HG03571 (cell line): ENCODE measurements at regions not wholly inside any gene's neighbourhood (a gene's known extent, or its start where the extent isn't known, plus 50 kb on each side); places are given as distances from the start of the nearest gene placed in this dataset.
"Not testable (repeated sequence)": the region's sequence is repeated elsewhere in the genome, so short reads cannot be mapped to it uniquely, and the experiment has no call there.

Experiments
- ATAC-seq: cut with Tn5 transposase; IDR thresholded peaks from one replicate; pipeline ENCODE4 v1.9.1; 2021; ENCODE audit not compliant: unreplicated experiment

DNA sequence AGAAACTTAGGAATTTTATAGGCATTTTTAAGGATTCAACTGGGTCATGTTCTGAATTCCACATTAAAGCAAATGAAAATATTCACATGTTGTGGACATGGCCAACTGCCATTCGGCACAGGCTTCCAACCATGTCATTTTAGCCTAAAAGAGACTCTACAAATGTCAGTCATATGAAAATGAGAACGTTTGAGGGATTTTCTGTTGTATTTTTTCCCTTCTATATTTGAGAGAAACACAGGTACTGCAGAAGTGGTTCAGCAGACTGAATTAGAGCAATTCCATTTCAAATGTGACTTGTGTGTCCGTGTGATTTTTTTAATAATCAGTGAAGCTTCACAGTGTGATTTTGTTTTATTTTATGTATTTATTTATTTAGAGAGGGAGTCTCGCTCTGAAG lies 124.3 kb downstream of the TP53TG3F start:
- not testable (repeated sequence) for ATAC-seq

DNA sequence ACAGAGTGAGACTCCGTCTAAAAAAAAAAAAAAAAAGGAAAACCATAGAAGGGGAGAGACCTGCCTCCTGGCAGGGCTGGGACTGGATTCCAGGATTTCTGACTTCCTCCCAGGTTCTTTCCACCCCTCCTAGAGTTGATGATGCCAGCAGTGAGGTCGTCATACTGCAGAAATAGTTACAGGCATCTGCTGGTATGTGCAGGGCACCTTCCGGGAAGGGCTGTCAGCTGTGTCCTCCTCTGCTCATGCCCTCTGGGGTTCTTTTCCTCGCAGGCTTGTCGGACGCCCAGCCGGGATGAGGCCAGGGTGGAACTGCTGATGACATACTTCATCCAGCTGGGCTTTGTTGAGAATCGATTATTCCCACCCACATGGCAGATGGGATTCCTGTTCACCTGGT lies 129.2 kb downstream of the TP53TG3F start:
- ATAC-seq: not testable (repeated sequence)

DNA sequence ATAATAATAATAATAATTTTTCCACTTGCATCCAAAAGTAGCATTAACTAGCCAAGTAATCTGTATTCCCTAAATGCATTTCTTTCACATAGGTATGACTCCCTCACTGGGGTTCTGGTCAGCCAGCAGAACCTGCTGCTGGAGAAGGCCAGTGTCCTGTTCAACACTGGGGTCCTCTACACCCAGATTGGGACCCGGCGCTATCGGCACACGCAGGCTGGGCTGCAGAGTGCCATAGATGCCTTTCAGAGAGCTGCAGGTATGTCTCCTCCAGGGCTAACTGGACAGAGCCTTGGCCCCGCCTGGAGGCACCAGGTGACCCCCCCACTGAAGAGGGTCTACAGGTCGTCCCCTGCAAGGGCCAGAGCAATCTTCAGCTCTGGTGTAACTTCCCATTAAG lies 133.9 kb downstream of the TP53TG3F start:
- ATAC-seq: not testable (repeated sequence)

DNA sequence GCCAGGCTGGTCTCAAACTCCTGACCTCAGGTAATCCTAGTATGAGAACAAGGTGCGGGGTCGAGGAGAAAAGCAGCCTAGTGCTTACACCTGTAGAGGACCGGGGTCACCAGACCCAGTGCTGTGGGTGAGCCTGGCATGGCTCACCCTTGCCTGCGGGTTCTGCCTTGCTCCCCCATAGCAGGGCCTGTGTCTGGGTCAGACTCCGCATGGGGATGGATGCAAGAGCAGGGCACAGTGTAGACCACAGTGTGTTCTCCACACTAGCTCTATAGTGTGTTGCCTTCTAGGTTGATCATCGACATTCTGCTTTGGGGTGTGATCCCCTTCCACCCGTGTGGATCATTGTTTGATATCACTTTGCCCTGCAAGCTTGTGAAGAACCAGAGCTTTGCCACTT lies 135.7 kb downstream of the TP53TG3F start:
- ATAC-seq: not testable (repeated sequence)

DNA sequence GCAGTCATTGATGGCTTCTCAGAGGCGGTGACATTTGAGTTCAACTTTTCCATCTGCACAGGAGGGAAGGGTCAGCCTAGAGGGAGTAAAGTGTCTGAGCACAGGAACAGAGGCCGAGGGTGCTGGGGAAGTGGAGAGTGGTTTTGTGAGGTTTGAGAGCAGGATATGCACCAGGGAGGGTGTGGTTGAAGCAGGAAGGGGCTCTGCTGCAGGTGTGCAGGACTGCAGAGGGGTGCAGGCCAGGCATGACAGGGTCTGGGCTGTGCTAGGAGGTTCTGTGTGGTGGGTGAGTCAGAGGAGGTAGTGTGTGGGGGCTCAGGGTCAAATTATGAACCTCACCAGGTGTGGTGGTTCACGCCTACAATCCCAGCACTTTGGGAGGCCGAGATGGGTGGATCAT lies 141.6 kb downstream of the TP53TG3F start:
- peak; percentile 44 for ATAC-seq

DNA sequence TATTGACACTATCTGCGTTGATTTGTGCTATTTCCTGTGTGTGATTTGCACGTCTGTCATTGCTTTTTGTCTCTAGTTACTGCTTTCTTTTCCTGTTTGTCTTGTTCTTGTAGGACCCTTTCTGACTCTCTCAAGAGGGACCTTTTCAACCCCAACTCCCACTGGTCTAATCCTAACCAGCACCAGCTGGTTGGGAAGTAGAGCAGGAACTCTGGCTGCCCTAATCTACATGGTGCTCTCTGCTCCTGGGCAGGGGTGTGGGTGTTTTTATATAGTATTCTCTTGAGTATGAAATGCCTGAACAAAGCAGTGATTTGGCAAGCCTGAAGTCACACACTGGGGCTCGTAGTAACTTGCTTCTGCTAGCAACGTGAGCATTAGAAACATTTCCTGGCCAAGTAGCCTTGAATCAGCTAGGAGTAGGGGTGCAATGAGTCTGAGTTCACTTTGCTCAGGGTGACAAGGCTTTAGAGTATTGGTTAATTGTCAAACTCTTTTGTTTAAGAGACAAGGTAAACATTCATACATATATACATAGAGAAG lies 164.2 kb downstream of the TP53TG3F start:
- not testable (repeated sequence) for ATAC-seq

DNA sequence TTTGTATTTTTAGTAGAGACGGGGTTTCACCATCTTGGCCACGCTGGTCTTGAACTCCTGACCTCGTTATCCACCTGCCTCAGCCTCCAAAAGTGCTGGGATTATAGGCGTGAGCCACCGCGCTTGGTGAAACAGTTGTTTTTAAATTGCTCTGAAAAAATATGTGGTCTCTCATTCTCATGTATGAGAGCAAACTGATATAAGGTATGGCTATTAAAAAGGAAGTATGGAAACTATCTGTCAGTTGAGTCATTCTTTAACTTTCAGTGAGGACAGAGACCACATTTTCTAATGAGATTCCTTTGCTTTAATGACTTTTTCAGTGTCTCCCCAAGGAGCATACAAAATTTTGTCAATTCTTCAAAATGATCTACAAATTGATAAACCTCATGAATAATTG lies 169.5 kb downstream of the TP53TG3F start:
- not testable (repeated sequence) for ATAC-seq

DNA sequence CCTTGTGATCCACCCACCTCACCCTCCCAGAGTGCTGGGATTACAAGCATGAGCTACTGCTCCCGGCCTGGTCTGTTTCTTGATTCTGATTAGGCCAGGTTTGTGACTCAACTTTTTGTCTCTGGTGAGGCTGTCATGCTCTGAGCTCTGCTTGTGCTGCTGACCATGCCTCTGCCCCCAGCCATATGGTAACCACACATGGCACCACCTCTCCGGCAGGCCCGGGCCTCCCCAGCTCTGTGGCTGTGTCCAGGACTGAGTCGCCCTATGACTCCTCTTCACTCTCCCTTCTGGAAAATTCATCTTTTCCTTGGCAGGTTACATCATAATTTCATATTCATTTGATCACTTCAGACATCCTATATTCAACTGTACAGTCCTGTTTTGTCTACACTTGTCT lies 172.3 kb downstream of the TP53TG3F start:
- ATAC-seq: not testable (repeated sequence)

DNA sequence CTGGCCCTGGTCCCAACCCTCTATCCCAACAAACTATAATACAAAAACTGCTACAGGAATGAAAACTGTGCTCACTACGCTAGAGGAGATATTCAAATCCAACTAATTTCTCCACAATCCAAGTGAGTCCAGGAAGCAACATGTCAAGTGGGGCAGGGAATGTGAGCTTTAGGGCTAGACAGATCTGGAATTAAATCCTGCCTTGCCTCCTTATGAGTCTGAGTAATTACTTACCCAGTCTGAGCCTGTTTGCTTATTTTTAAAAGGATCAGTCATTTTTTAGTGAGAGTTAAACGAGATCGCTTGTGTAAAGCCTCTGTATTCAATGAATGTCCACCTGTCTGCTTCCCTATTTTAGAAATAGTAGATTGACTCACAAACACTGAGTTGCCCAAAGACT lies 174.6 kb downstream of the TP53TG3F start:
- ATAC-seq: not testable (repeated sequence)

DNA sequence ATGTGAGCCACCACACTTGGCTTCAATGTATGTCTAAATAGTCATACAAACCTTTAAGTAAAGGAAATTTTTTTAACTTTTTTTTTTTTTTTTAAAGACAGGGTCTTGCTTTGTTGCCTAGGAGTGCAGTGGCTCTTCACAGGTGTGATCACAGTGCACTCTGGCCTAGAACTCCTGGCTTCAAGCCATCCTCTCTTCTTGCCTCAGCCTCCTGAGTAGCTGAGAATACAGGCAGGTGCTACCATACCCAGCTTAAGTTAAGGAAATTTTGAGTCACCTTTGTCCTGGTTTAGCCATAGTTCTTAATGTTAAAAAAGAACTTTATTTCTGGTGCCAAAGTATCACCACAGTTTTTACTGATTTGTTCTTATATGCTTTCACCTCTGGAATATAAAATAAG lies 177.3 kb downstream of the TP53TG3F start:
- ATAC-seq: not testable (repeated sequence)

DNA sequence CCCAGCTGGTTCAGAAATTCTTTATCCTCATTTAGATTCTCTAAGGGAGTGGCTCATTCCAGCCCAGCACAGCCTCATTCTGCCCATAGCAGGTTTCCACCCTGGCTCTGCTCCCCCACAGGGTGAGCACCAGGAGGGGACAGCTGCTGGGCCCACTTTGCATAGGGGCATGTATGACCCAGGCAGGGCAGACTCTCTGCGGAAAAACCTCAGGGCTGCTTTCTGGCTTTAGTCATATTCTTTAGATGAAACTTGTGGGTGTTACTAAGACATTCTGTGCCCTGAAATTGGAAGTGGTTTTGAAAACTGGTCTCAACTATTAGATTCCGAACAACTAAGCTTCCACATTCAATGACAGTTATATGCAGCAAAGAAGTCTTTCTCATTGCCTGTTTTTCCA lies 183.9 kb downstream of the TP53TG3F start:
- ATAC-seq: peak; percentile 52

DNA sequence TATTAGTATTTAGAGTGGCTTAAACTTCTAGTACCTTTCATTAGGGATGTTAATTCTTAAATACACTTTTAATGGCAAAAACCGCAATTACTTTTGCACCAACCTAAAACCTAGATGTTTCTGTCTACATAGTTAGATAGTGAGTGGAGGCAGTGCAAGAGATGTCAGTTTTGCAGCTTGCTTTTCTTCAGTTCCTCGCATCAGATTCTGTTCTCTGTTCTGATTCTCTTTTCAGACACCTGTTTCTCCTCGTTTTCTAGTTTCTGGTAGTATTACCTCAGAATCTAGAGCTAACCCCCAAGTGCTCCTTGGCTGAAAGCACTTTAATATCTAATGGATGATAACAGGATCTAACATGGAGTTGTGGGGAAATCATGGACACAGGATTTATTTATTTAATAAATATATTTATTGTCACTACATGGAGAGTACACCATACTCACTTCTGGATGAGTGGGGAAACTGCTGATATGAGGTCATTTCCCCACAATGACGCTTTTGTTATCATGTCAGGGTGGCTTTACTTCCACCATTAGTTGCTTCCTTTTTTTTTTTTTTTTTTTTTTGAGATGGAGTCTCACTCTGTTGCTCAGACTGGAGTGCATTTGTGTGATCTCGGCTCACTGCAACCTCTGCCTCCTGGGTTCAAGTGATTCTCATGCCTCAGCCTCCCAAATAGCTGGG lies 184.4 kb downstream of the TP53TG3F start:
- ATAC-seq: peak; percentile 48

DNA sequence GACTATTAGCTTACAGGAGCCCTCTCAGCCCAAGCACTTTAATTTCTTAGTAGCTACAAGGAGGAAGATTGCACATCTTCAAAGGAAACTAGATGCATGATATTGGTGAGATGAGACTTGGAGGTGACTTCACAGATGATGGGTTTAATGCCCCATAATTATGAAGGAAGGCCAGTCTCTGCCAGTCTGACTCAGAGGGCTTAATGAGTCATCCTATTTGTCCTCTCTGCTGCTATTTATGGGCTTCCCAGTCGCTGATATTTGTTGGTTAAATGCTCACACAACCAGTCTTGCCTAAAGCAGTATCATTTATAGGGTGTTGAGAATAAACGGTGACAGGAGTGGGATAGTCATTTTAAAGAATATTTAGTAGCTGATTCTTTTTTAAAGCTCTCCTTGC lies 187.0 kb downstream of the TP53TG3F start:
- ATAC-seq: not testable (repeated sequence)

DNA sequence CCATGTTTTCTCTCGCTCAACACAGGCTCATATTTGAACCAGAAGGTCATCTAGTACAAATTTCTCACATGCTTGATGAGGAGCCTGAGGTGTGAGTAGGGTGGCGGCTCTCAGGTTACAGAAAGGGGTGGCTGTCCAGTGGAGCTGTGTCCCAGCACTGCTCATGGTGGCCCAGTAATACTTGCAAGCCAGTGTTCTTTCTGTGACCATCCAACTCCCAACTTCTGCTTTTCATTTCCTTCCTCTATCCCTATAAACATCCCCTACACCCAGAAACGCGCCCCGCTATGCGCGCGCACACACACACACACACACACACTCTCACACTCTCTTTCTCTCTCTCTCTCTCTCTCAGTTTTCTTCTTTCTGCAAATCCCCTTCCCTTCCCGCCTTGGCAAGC lies 196.3 kb downstream of the TP53TG3F start:
- not testable (repeated sequence) for ATAC-seq

DNA sequence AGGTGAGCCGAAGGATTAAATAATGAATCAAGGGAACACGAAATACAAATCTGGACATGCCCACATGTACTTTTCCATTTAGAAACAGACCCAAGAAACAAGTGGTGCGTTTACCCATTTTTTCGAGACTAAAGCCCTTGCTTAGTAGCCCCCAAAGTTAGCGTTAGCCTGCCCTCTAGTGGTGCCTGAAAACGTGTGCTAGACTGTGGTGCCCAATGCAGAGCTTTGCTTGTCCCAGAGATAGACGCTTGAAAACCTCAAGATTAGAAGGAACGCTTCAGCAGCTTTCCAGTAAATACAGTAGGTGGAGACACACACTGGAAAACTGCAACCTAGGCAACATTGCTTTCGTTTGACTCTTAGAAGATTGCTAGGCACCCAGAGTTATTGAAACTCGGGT lies 197.0 kb downstream of the TP53TG3F start:
- ATAC-seq: peak; percentile 43

DNA sequence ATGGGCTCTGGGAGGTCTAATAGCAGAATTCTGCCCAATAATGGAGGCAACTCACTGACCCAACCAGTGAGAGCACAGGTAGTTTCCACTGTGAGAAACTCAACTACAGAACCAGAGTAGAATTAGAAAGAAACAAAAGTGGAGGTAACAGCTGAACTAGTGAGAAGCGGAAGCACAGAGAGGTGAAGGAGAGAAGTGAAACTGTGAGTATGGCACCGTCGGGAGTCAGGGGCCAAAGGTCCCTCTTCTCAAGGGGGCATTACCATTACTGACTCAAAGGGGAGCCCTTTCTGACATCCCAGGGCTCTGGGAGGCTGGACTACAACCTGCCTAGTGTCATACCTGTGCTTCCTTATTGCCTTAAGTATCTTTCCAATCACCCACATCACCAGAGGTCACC lies 198.3 kb downstream of the TP53TG3F start:
- not testable (repeated sequence) for ATAC-seq

DNA sequence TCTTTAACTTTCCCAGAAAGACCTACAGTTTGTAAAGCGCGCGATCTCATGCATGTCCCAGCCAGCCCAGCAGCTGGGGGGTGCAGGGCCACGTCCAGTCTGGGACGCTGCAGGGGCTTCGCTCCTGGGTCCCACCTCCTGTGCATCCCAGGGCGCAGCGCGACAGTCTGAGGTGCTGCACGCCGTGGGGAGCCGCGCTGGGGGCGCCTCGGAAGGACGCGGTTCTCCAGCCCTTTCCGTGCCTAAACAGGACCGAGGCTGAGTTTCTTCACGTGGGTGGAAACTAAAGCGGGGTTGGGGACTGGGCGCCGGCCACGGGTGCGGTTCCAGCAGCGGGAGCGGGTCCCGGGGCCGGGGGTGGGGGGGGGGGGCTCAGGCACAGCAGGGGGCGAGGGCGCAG lies 221.4 kb downstream of the TP53TG3F start:
- ATAC-seq: not testable (repeated sequence)

DNA sequence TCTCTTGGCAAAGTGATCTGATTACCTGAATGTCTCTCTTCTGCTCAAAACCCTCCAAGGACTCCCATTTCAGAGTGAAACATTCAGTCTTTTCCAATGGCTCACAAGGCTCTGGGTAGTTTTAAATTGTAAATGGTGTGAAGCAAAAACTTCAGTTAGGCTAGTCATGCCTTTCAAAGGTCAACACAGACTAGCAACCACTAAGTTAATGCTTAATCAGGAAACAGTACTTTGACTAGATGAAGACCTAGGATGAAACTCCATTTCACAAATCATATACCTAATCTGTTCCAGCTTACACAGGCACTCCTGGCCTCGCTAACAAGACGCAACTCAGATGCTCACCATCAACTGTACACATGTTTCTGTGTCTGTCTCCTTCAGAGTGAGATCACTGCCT lies 240.9 kb downstream of the TP53TG3F start:
- not testable (repeated sequence) for ATAC-seq

DNA sequence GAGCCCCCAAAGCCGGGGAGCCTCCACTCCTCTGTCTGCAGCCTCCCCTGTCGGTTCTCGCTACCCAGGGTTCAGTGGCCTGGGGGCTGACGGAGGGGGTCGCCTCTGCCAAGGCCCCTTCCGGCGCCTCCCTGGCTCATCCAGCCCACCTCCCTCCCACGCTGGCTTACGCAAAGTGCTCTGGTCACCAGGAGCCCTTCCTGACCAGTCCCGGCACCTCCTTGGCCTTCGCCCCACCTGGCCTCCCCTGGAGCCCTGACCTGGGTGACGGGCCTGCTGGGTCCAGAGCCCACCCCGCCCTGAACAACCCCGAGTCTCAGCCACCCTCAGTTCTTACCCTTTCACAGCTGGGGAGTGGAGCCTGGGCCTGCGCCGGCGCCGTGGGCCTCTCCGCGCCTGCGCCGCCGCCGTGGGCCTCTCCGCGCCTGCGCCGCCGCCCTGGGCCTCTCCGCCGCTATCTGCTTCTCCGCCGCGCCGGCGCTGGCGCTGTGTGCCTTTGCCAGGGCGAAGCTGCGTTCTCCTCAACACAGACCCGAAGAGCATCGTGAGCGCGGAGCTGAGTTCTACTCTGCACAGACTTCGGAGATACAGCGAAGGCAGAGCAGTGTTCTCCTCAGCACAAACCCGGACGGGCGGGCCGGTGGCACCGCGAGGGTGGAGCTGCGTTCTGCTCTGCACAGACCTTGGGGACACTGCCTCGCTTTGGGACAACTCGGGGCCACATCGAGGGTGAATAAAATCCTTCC lies 247.6 kb downstream of the TP53TG3F start:
- ATAC-seq: not testable (repeated sequence)

DNA sequence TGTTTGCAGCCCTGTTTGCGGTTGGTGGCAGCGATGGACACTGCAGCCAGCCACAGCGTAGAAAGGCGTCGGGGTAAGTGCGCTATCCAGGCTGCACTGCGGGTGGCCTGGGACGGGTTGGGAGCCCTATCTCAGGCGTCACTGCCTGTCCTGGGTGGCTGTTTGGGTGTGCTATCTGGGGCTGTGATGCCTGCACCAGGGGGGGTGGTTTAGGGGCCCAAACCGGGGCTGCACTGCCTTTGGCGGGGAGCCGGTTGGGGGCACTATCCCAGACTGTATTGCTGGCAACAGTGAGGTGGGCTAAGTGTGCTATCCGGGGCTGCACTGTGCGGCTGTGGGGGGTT lies 248.2 kb downstream of the TP53TG3F start:
- ATAC-seq: not testable (repeated sequence)

DNA sequence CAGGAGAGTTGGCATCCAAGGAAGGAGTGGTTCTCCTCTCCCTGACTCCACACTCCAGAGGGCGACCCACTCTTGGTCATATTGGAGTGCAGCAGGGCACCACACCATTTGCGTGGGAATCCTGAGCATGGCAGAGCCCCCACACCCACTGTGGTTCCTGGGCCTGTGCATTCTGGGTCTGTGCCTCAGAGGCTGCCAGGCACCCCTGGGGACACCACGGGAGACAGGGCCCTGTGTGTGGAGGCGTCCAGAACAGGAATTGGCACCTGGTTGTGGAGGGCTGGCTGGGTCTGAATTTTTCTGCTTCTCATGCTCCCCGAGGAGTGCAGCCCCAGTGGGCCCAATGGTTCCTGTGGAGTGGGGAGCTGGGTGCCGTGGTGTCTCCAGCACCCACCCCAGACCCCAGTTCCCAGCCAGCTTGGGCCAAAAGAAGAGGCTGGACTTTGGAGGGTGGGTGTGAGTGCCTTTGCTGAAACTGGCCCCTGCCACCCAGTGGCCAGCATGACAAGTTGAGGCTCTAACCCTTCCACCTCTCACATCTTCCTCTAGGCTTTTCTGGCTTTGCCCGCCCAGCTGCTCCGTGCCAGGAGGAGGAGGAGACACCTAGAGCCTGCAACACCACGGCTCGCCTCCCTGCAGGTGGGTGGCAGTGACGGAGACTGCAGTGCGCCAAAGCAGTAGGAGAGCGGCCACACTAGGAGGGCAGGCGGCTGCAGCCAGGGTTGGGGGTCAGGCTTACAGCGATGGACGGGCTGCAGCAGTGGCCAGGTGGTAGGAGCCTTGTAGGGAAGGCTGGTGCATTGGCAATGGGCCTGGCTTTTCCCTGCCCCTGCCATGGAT lies 250.7 kb downstream of the TP53TG3F start:
- not testable (repeated sequence) for ATAC-seq
